GM23248 (cell line): ENCODE measurements at regions not wholly inside any gene's neighbourhood (a gene's known extent, or its start where the extent isn't known, plus 50 kb on each side); places are given as distances from the start of the nearest gene placed in this dataset.

Source experiments
- DNase-seq: peaks from one replicate; pipeline ENCODE4 v3.0.0-alpha.2; 2015
- H2AFZ ChIP-seq: fragments of 200-600 bp; sonication (generic); 2 replicates; pipeline ENCODE4 v1.6.1; 2016; ENCODE audit warnings: antibody characterized with exemption
- H3F3A ChIP-seq: fragments of 200-600 bp; sonication (generic); 2 replicates; pipeline ENCODE4 v1.6.1; 2016; ENCODE audit warnings: mild to moderate bottlenecking, antibody characterized with exemption, mixed run types; ENCODE audit not compliant: insufficient read depth
- H3K27ac ChIP-seq: fragments of 200-600 bp; sonication (generic); 2 replicates; pipeline ENCODE4 v1.5.1; 2016; ENCODE audit warnings: mild to moderate bottlenecking
- H3K27me3 ChIP-seq: fragments of 200-600 bp; sonication (generic); replicated peaks from 2 replicates; pipeline ENCODE4 v1.6.1; 2016; ENCODE audit warnings: mild to moderate bottlenecking; ENCODE audit not compliant: insufficient read depth
- H3K36me3 ChIP-seq: fragments of 200-600 bp; sonication (generic); 2 replicates; pipeline ENCODE4 v1.6.1; 2016; ENCODE audit warnings: low read depth, mild to moderate bottlenecking
- H3K4me1 ChIP-seq: fragments of 200-600 bp; sonication (generic); 2 replicates; pipeline ENCODE4 v1.6.1; 2016; ENCODE audit warnings: mild to moderate bottlenecking; ENCODE audit not compliant: insufficient read depth
- H3K4me2 ChIP-seq: fragments of 200-600 bp; sonication (generic); one replicate; pipeline ENCODE4 v1.6.1; 2016; ENCODE audit warnings: mild to moderate bottlenecking; ENCODE audit not compliant: unreplicated experiment
- H3K4me3 ChIP-seq: fragments of 200-600 bp; sonication (generic); 2 replicates; pipeline ENCODE4 v1.5.1; 2016; ENCODE audit warnings: mild to moderate bottlenecking
- H3K79me2 ChIP-seq: fragments of 200-600 bp; sonication (generic); 2 replicates; pipeline ENCODE4 v1.6.1; 2016; ENCODE audit warnings: mild to moderate bottlenecking; ENCODE audit not compliant: insufficient read depth
- H3K9ac ChIP-seq: fragments of 200-600 bp; sonication (generic); 2 replicates; pipeline ENCODE4 v1.6.1; 2016; ENCODE audit warnings: mild to moderate bottlenecking
- H3K9me2 ChIP-seq: fragments of 200-600 bp; sonication (generic); 2 replicates; pipeline ENCODE4 v1.6.1; 2016; ENCODE audit warnings: mixed run types, mild to moderate bottlenecking, moderate library complexity; ENCODE audit not compliant: insufficient read depth
- H3K9me3 ChIP-seq: fragments of 200-600 bp; sonication (generic); one replicate; pipeline ENCODE4 v1.6.1; 2017; ENCODE audit warnings: low read depth
- H4K20me1 ChIP-seq: fragments of 200-600 bp; sonication (generic); 2 replicates; pipeline ENCODE4 v1.6.0; 2016; ENCODE audit not compliant: insufficient read depth
- EZH2 ChIP-seq: fragments of 200-600 bp; sonication (generic); IDR thresholded peaks from 2 replicates; pipeline ENCODE4 v1.6.1; 2018; ENCODE audit warnings: antibody characterized with exemption, mild to moderate bottlenecking; ENCODE audit not compliant: insufficient read depth, poor library complexity, severe bottlenecking
- EZH2phosphoT487 ChIP-seq: fragments of 200-600 bp; sonication (generic); IDR thresholded peaks from 2 replicates; pipeline ENCODE4 v1.6.1; 2018; ENCODE audit warnings: antibody characterized with exemption, moderate library complexity, mild to moderate bottlenecking, low read depth; ENCODE audit not compliant: insufficient read depth
- WGBS, 2 experiments: methylation state at CpG; one replicate each; pipeline ENCODE4 v1.1.6; 2015 to 2017; ENCODE audit warnings: low lambda C conversion rate in 2 of 2, low coverage in 1 of 2; ENCODE audit errors: missing lambda C conversion rate in 2 of 2; 5-methylcytosine and 5-hydroxymethylcytosine counted together
- in situ Hi-C: fragments of 300-500 bp; cut with MboI; formaldehyde crosslinking; loops from 2 replicates; pipeline ENCODE4 v1.15.0; 2020

- no peak overlapping the region for H3K4me3 ChIP-seq
- H4K20me1 ChIP-seq: no peaks in the 10 kb centered on the region
- no peaks in the 10 kb centered on the region for H3K36me3 ChIP-seq
- in situ Hi-C loops: no loop called here
- WGBS, 2 experiments: 63 to 70% methylated on average over 5 of the region's 5 CpGs
- no peaks in the 10 kb centered on the region for H3K9me2 ChIP-seq
- no peak overlapping the region for H2AFZ ChIP-seq
- no peak overlapping the region for H3K27ac ChIP-seq
- no peaks in the 10 kb centered on the region for H3K27me3 ChIP-seq
- no peaks in the 10 kb centered on the region for H3K79me2 ChIP-seq
- TF ChIP-seq EZH2phosphoT487 (no peak), EZH2 (no peak)
- H3K4me1 ChIP-seq: peaks cover 34% of the 10 kb centered on the region
- H3K9me3 ChIP-seq: no peaks in the 10 kb centered on the region
- no peak for DNase-seq
- no peak overlapping the region for H3K4me2 ChIP-seq
- peaks cover 25% of the 10 kb centered on the region for H3F3A ChIP-seq
- no peak overlapping the region for H3K9ac ChIP-seq
Observed at GRCh38 chr1:59039551-59039950, 255.7 kb upstream of the JUN start.

- no peak for DNase-seq
- Histone ChIP-seq H3K9me3 (no peaks in the 10 kb centered on the region), H3K36me3 (no peaks in the 10 kb centered on the region), H3K27me3 (no peaks in the 10 kb centered on the region), H3F3A (peaks cover 34% of the 10 kb centered on the region), H3K4me3 (no peak overlapping the region), H3K9me2 (no peaks in the 10 kb centered on the region), H3K4me2 (no peak overlapping the region), H3K79me2 (no peaks in the 10 kb centered on the region), H4K20me1 (no peaks in the 10 kb centered on the region), H3K4me1 (peaks cover 39% of the 10 kb centered on the region), H2AFZ (no peak overlapping the region), H3K9ac (no peak overlapping the region), H3K27ac (no peak overlapping the region)
- in situ Hi-C loops: no loop called here
- 97 to 99% methylated on average over 2 of the region's 2 CpGs for WGBS, 2 experiments
- TF ChIP-seq EZH2phosphoT487: no peak
- TF ChIP-seq EZH2: no peak
Observed at GRCh38 chr1:59040486-59040885, 256.4 kb upstream of the FGGY start.

- WGBS, 2 experiments: 51 to 52% methylated on average over 5 of the region's 5 CpGs
Observed at GRCh38 chr1:59041646-59042277, 255.1 kb upstream of the FGGY start.

GRCh38 chr1:59043796-59044195 lies 253.1 kb upstream of the FGGY start:
- Histone ChIP-seq H2AFZ (no peak overlapping the region), H3K27me3 (no peaks in the 10 kb centered on the region), H3K4me1 (peaks cover 50% of the 10 kb centered on the region), H3K79me2 (no peaks in the 10 kb centered on the region), H3K9me3 (no peaks in the 10 kb centered on the region), H3K9ac (no peak overlapping the region), H4K20me1 (no peaks in the 10 kb centered on the region), H3K9me2 (no peaks in the 10 kb centered on the region), H3K36me3 (no peaks in the 10 kb centered on the region), H3K4me2 (peak overlapping the region; percentile 21), H3F3A (peaks cover 34% of the 10 kb centered on the region), H3K4me3 (no peak overlapping the region), H3K27ac (peak overlapping the region; percentile 67)
- no peak for TF ChIP-seq EZH2
- no peak for TF ChIP-seq EZH2phosphoT487
- WGBS, 2 experiments: 0 to 1% methylated on average over 4 of the region's 4 CpGs
- peak; percentile 95 for DNase-seq
- in situ Hi-C loops: no loop called here

More at GRCh38 chr1:59041646-59042277, 255.1 kb upstream of the FGGY start:
- Histone ChIP-seq H3K9ac (no peak overlapping the region), H3K79me2 (no peaks in the 10 kb centered on the region), H3K4me3 (no peak overlapping the region), H3K4me2 (peak overlapping the region; percentile 15), H3K36me3 (no peaks in the 10 kb centered on the region), H3F3A (peaks cover 34% of the 10 kb centered on the region), H4K20me1 (no peaks in the 10 kb centered on the region), H3K9me3 (no peaks in the 10 kb centered on the region), H3K27ac (peak overlapping the region; percentile 12), H3K27me3 (no peaks in the 10 kb centered on the region), H2AFZ (peak overlapping the region; percentile 38), H3K9me2 (no peaks in the 10 kb centered on the region), H3K4me1 (peaks cover 49% of the 10 kb centered on the region)
- peak; percentile 32 for DNase-seq
- in situ Hi-C loops: no loop called here
- TF ChIP-seq EZH2phosphoT487: no peak
